ENCODE measurements at regions not wholly inside any gene's neighbourhood (a gene's known extent, or its start where the extent isn't known, plus 50 kb on each side); places are given as distances from the start of the nearest gene placed in this dataset.
"Not testable (repeated sequence)": the region's sequence is repeated elsewhere in the genome, so short reads cannot be mapped to it uniquely, and the experiment has no call there.

GRCh38 chr12:54105809-54106208, 52.2 kb downstream of the HOXC4 start:
- H3K36me3 ChIP-seq (ENCODE audit: control insufficient read depth, insufficient read depth, low read length); H3K4me3 ChIP-seq (ENCODE audit: low read depth, low read length); CTCF ChIA-PET; POLR2A ChIA-PET; DNase-seq (ENCODE audit: low read depth); H3K27me3 ChIP-seq (ENCODE audit: control insufficient read depth, insufficient read depth, low read length): not testable (repeated sequence)

- POLR2A ChIA-PET = not testable (repeated sequence)
Measured at GRCh38 chr12:54106252-54106651, 52.6 kb downstream of the HOXC4 start.

DNA sequence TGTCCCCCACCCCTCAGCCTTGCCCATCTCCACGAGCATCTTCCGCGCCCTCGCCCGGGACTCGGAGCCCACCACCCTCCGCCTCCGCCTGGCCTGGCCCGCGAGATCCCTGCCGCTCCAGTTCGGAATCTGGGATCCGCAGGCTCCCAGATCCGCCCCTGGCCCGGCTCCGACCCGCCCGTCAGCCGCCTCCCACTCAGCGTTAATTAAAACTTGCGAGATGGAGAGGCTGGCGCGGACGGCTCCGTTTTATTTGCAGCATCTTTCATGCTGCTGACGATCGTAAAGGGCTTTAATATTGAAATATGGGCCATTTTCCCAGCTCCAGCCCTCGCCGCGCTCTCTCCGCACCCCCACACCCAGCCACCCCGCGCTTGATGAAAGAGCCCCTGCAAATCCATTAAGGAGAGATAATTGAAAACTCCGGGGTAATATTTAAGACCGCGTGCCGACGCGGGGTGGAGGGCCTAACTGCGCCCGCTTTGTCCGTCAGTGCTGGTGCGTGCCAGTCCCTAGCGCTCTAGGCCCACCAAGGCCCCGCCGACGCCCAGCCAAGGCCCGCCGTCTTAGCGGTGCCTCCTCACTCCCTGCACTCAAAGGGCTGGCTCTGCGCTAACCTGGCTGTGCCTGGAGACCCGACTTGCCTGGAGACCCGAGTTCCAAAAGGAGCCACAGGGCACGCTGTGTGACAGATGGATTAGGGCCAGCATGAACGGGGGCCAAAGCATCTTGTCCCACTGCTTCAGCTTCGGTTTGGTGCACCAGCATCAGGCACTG, 53.4 kb downstream of the HOXC4 start:
- H3K4me3 ChIP-seq (ENCODE audit: low read depth, low read length); H3K27me3 ChIP-seq (ENCODE audit: control insufficient read depth, insufficient read depth, low read length); H3K36me3 ChIP-seq (ENCODE audit: control insufficient read depth, insufficient read depth, low read length); POLR2A ChIA-PET; CTCF ChIA-PET; DNase-seq (ENCODE audit: low read depth): not testable (repeated sequence)

More at GRCh38 chr12:54106252-54106651, 52.6 kb downstream of the HOXC4 start:
- H3K27me3 ChIP-seq (ENCODE audit: control insufficient read depth, insufficient read depth, low read length); H3K36me3 ChIP-seq (ENCODE audit: control insufficient read depth, insufficient read depth, low read length); DNase-seq (ENCODE audit: low read depth); H3K4me3 ChIP-seq (ENCODE audit: low read depth, low read length); CTCF ChIA-PET: not testable (repeated sequence)

- DNase-seq (ENCODE audit: low read depth); CTCF ChIA-PET; POLR2A ChIA-PET: not testable (repeated sequence)
Measured at GRCh38 chr12:54112336-54112735, 58.7 kb downstream of the HOXC4 start.

GRCh38 chr12:54116055-54116454, 62.4 kb downstream of the HOXC4 start:
- H3K36me3 ChIP-seq (ENCODE audit: control insufficient read depth, insufficient read depth, low read length); H3K4me3 ChIP-seq (ENCODE audit: low read depth, low read length); H3K27me3 ChIP-seq (ENCODE audit: control insufficient read depth, insufficient read depth, low read length); CTCF ChIA-PET; DNase-seq (ENCODE audit: low read depth): not testable (repeated sequence)
- POLR2A ChIA-PET = interaction anchor here (0.8 kb wide), 1 partner anchor 20 kb away, joined by 3 read pairs; no protein-coding TSS in a partner anchor

More at GRCh38 chr12:54112336-54112735, 58.7 kb downstream of the HOXC4 start:
- H3K27me3 ChIP-seq (ENCODE audit: control insufficient read depth, insufficient read depth, low read length); H3K36me3 ChIP-seq (ENCODE audit: control insufficient read depth, insufficient read depth, low read length); H3K4me3 ChIP-seq (ENCODE audit: low read depth, low read length): not testable (repeated sequence)

DNA sequence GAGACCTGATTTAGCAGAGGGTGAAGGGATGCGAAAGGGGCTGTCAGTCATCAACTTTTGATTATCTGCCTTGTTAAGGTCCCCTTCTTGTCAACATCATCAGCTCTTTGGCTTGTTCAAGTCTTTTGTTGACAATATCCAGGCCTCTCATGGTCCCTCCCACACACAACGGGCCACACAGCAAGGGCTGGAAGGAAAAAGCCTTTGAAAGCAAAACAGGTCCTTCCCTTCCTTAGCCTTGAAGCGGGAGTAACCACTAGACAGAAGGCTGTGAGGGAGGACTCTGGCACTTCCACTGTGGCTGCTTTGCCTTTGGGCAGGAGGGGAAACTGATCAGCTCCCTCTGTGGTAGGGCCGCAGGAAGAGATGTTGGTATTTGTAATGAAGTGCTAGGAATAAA, 63.8 kb downstream of the HOXC4 start:
- CTCF ChIA-PET; H3K4me3 ChIP-seq (ENCODE audit: low read depth, low read length); DNase-seq (ENCODE audit: low read depth); H3K27me3 ChIP-seq (ENCODE audit: control insufficient read depth, insufficient read depth, low read length); H3K36me3 ChIP-seq (ENCODE audit: control insufficient read depth, insufficient read depth, low read length); POLR2A ChIA-PET: not testable (repeated sequence)

DNA sequence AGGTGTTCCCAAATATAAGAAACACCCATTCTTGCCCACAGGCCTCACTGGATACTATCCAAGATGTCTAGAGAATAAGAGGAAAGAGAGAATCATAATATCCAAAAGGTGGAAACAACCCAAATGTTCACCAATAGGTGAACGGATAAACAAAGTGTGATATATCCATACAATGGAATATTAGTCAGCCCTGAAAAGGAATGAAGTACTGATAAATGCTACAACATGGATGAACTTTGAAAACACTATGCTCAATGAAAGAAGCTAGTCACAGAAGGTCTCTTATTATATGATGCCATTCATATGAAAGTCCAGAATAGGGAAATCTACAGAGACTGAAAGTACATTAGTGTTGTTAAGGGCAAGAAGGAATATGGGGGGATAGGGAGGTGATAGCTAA, 65.4 kb downstream of the HOXC4 start:
- DNase-seq (ENCODE audit: low read depth); H3K27me3 ChIP-seq (ENCODE audit: control insufficient read depth, insufficient read depth, low read length); CTCF ChIA-PET; H3K36me3 ChIP-seq (ENCODE audit: control insufficient read depth, insufficient read depth, low read length); H3K4me3 ChIP-seq (ENCODE audit: low read depth, low read length); POLR2A ChIA-PET: not testable (repeated sequence)

DNA sequence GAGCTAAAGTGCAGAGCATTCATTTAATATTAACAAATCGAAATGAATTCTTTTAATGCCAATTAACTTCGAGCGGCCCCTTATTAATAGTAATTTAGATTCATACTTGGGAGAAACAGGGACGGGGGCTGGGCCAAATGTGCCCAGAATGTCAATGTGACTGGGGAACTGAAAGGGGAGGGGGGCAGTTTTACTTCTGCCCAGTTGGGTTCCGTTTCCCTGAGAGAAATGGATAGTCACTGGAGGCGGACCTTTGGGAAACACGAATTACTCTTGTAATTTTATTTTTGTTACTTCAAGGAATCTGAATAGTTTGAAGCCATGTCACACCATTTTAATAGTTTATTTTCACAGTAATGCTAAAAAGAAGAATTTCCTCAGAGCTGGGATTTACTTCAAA, 64.8 kb downstream of the SMUG1 start:
- H3K27me3 ChIP-seq (ENCODE audit: control insufficient read depth, insufficient read depth, low read length); POLR2A ChIA-PET; H3K4me3 ChIP-seq (ENCODE audit: low read depth, low read length); CTCF ChIA-PET; H3K36me3 ChIP-seq (ENCODE audit: control insufficient read depth, insufficient read depth, low read length); DNase-seq (ENCODE audit: low read depth): not testable (repeated sequence)

GRCh38 chr12:54125708-54126028, 63.1 kb downstream of the SMUG1 start:
- CTCF ChIA-PET = interaction anchor here (0.7 kb wide), 1 partner anchor 43 kb away, joined by 3 read pairs; no protein-coding TSS in a partner anchor
- H3K27me3 ChIP-seq (ENCODE audit: control insufficient read depth, insufficient read depth, low read length); H3K36me3 ChIP-seq (ENCODE audit: control insufficient read depth, insufficient read depth, low read length); DNase-seq (ENCODE audit: low read depth); POLR2A ChIA-PET: not testable (repeated sequence)
- H3K4me3 ChIP-seq (ENCODE audit: low read depth, low read length) = peak overlapping the region; percentile 51

GRCh38 chr12:54126029-54126695, 62.6 kb downstream of the SMUG1 start:
- no peak for TF ChIP-seq CTCF (IDR thresholded peaks at IDR 0.05; ENCODE audit: insufficient read depth, low read depth, low read length)
- DNase-seq (ENCODE audit: low read depth) = no peak
- peak overlapping the region; percentile 51 for H3K4me3 ChIP-seq (ENCODE audit: low read depth, low read length)
- no peaks in the 10 kb centered on the region; the same call in 1 of the 2 replicates for H3K36me3 ChIP-seq (ENCODE audit: control insufficient read depth, insufficient read depth, low read length)
- ChIA-PET CTCF (interaction anchor here (0.7 kb wide), 1 partner anchor 42 kb away, joined by 3 read pairs; no protein-coding TSS in a partner anchor), POLR2A (no interaction called here)
- peaks cover 4% of the 10 kb centered on the region; the same call in 1 of the 2 replicates for H3K27me3 ChIP-seq (ENCODE audit: control insufficient read depth, insufficient read depth, low read length)
